ENCODE measurements at regions not wholly inside any gene's neighbourhood (a gene's known extent, or its start where the extent isn't known, plus 50 kb on each side); places are given as distances from the start of the nearest gene placed in this dataset.
"Not testable (repeated sequence)": the region's sequence is repeated elsewhere in the genome, so short reads cannot be mapped to it uniquely, and the experiment has no call there.

- H3K9ac ChIP-seq (ENCODE audit: low read depth, low read length), result no peak overlapping the region
- no peaks in the 10 kb centered on the region for H3K36me3 ChIP-seq (ENCODE audit: insufficient read depth, low read depth, low read length)
- H3K27me3 ChIP-seq (ENCODE audit: insufficient read depth, low read length), result no peaks in the 10 kb centered on the region
These were observed 203.7 kb upstream of the C1orf87 start for GRCh38 chr1:60277269-60277668.

GRCh38 chr1:60274422-60275290, 201.1 kb upstream of the C1orf87 start:
- Histone ChIP-seq H3K27me3 (ENCODE audit: insufficient read depth, low read length) (no peaks in the 10 kb centered on the region), H3K4me1 (ENCODE audit: insufficient read depth, low read length) (no peaks in the 10 kb centered on the region), H3K9me3 (ENCODE audit: insufficient read depth, low read depth, low read length) (no peaks in the 10 kb centered on the region), H3K36me3 (ENCODE audit: insufficient read depth, low read depth, low read length) (no peaks in the 10 kb centered on the region), H3K4me3 (ENCODE audit: low read length) (no peak overlapping the region), H3K9ac (ENCODE audit: low read depth, low read length) (no peak overlapping the region), H3K27ac (ENCODE audit: low read length) (no peak overlapping the region)

More at GRCh38 chr1:60277269-60277668, 203.7 kb upstream of the C1orf87 start:
- Histone ChIP-seq H3K4me3 (ENCODE audit: low read length) (no peak overlapping the region), H3K27ac (ENCODE audit: low read length) (no peak overlapping the region), H3K9me3 (ENCODE audit: insufficient read depth, low read depth, low read length) (no peaks in the 10 kb centered on the region), H3K4me1 (ENCODE audit: insufficient read depth, low read length) (no peaks in the 10 kb centered on the region; the same call in 1 of the 2 replicates)

GRCh38 chr1:60273185-60273584, 199.6 kb upstream of the C1orf87 start:
- Histone ChIP-seq H3K27ac (ENCODE audit: low read length) (no peak overlapping the region), H3K4me3 (ENCODE audit: low read length) (no peak overlapping the region), H3K36me3 (ENCODE audit: insufficient read depth, low read depth, low read length) (no peaks in the 10 kb centered on the region), H3K9me3 (ENCODE audit: insufficient read depth, low read depth, low read length) (no peaks in the 10 kb centered on the region), H3K27me3 (ENCODE audit: insufficient read depth, low read length) (no peaks in the 10 kb centered on the region), H3K9ac (ENCODE audit: low read depth, low read length) (no peak overlapping the region), H3K4me1 (ENCODE audit: insufficient read depth, low read length) (no peaks in the 10 kb centered on the region)

- Histone ChIP-seq H3K4me1 (ENCODE audit: insufficient read depth, low read length) (no peaks in the 10 kb centered on the region), H3K36me3 (ENCODE audit: insufficient read depth, low read depth, low read length) (no peaks in the 10 kb centered on the region), H3K4me3 (ENCODE audit: low read length) (no peak overlapping the region), H3K9ac (ENCODE audit: low read depth, low read length) (no peak overlapping the region), H3K27me3 (ENCODE audit: insufficient read depth, low read length) (no peaks in the 10 kb centered on the region), H3K27ac (ENCODE audit: low read length) (no peak overlapping the region), H3K9me3 (ENCODE audit: insufficient read depth, low read depth, low read length) (no peaks in the 10 kb centered on the region)
These were observed 197.5 kb upstream of the C1orf87 start for GRCh38 chr1:60271041-60271440.

GRCh38 chr1:60268451-60268850, 194.9 kb upstream of the C1orf87 start:
- H3K27ac ChIP-seq (ENCODE audit: low read length), result no peak overlapping the region
- H3K27me3 ChIP-seq (ENCODE audit: insufficient read depth, low read length), result no peaks in the 10 kb centered on the region
- no peaks in the 10 kb centered on the region for H3K9me3 ChIP-seq (ENCODE audit: insufficient read depth, low read depth, low read length)
- no peak overlapping the region for H3K9ac ChIP-seq (ENCODE audit: low read depth, low read length)
- H3K4me1 ChIP-seq (ENCODE audit: insufficient read depth, low read length), result no peaks in the 10 kb centered on the region
- H3K36me3 ChIP-seq (ENCODE audit: insufficient read depth, low read depth, low read length), result no peaks in the 10 kb centered on the region
- no peak overlapping the region for H3K4me3 ChIP-seq (ENCODE audit: low read length)

- H3K4me3 ChIP-seq (ENCODE audit: low read length), result no peak overlapping the region
- H3K36me3 ChIP-seq (ENCODE audit: insufficient read depth, low read depth, low read length), result no peaks in the 10 kb centered on the region
- no peaks in the 10 kb centered on the region for H3K4me1 ChIP-seq (ENCODE audit: insufficient read depth, low read length)
- H3K9me3 ChIP-seq (ENCODE audit: insufficient read depth, low read depth, low read length), result no peaks in the 10 kb centered on the region
- no peaks in the 10 kb centered on the region for H3K27me3 ChIP-seq (ENCODE audit: insufficient read depth, low read length)
- H3K9ac ChIP-seq (ENCODE audit: low read depth, low read length), result no peak overlapping the region
- no peak overlapping the region for H3K27ac ChIP-seq (ENCODE audit: low read length)
These were observed 192.3 kb upstream of the C1orf87 start for GRCh38 chr1:60265560-60266535.

- Histone ChIP-seq H3K36me3 (ENCODE audit: insufficient read depth, low read depth, low read length) (no peaks in the 10 kb centered on the region), H3K27me3 (ENCODE audit: insufficient read depth, low read length) (no peaks in the 10 kb centered on the region), H3K9ac (ENCODE audit: low read depth, low read length) (no peak overlapping the region), H3K4me3 (ENCODE audit: low read length) (no peak overlapping the region), H3K4me1 (ENCODE audit: insufficient read depth, low read length) (no peaks in the 10 kb centered on the region), H3K9me3 (ENCODE audit: insufficient read depth, low read depth, low read length) (no peaks in the 10 kb centered on the region), H3K27ac (ENCODE audit: low read length) (no peak overlapping the region)
These were observed 189.1 kb upstream of the C1orf87 start for GRCh38 chr1:60262701-60263100.

GRCh38 chr1:60257531-60257930, 184.0 kb upstream of the C1orf87 start:
- H3K36me3 ChIP-seq (ENCODE audit: insufficient read depth, low read depth, low read length), result no peaks in the 10 kb centered on the region
- no peaks in the 10 kb centered on the region for H3K27me3 ChIP-seq (ENCODE audit: insufficient read depth, low read length)
- no peaks in the 10 kb centered on the region for H3K9me3 ChIP-seq (ENCODE audit: insufficient read depth, low read depth, low read length)
- no peak overlapping the region for H3K4me3 ChIP-seq (ENCODE audit: low read length)
- H3K4me1 ChIP-seq (ENCODE audit: insufficient read depth, low read length), result no peaks in the 10 kb centered on the region
- H3K9ac ChIP-seq (ENCODE audit: low read depth, low read length), result no peak overlapping the region
- no peak overlapping the region for H3K27ac ChIP-seq (ENCODE audit: low read length)

GRCh38 chr1:60255565-60255964, 182.0 kb upstream of the C1orf87 start:
- H3K27ac ChIP-seq (ENCODE audit: low read length), result no peak overlapping the region

GRCh38 chr1:60251426-60251825, 177.9 kb upstream of the C1orf87 start:
- Histone ChIP-seq H3K4me1 (ENCODE audit: insufficient read depth, low read length) (no peaks in the 10 kb centered on the region), H3K36me3 (ENCODE audit: insufficient read depth, low read depth, low read length) (no peaks in the 10 kb centered on the region), H3K9ac (ENCODE audit: low read depth, low read length) (no peak overlapping the region), H3K27me3 (ENCODE audit: insufficient read depth, low read length) (no peaks in the 10 kb centered on the region), H3K9me3 (ENCODE audit: insufficient read depth, low read depth, low read length) (no peaks in the 10 kb centered on the region; the same call in 1 of the 2 replicates), H3K27ac (ENCODE audit: low read length) (no peak overlapping the region), H3K4me3 (ENCODE audit: low read length) (no peak overlapping the region)

More at GRCh38 chr1:60255565-60255964, 182.0 kb upstream of the C1orf87 start:
- Histone ChIP-seq H3K27me3 (ENCODE audit: insufficient read depth, low read length) (no peaks in the 10 kb centered on the region), H3K9me3 (ENCODE audit: insufficient read depth, low read depth, low read length) (no peaks in the 10 kb centered on the region; the same call in 1 of the 2 replicates), H3K4me3 (ENCODE audit: low read length) (no peak overlapping the region), H3K9ac (ENCODE audit: low read depth, low read length) (no peak overlapping the region), H3K4me1 (ENCODE audit: insufficient read depth, low read length) (no peaks in the 10 kb centered on the region), H3K36me3 (ENCODE audit: insufficient read depth, low read depth, low read length) (no peaks in the 10 kb centered on the region)

- H3K4me1 ChIP-seq (ENCODE audit: insufficient read depth, low read length); H3K4me3 ChIP-seq (ENCODE audit: low read length); H3K27me3 ChIP-seq (ENCODE audit: insufficient read depth, low read length); H3K36me3 ChIP-seq (ENCODE audit: insufficient read depth, low read depth, low read length); H3K9me3 ChIP-seq (ENCODE audit: insufficient read depth, low read depth, low read length); H3K27ac ChIP-seq (ENCODE audit: low read length); H3K9ac ChIP-seq (ENCODE audit: low read depth, low read length): not testable (repeated sequence)
These were observed 173.9 kb upstream of the C1orf87 start for GRCh38 chr1:60247467-60247866.

Measured in iPS-20b (cell line).